Endothelial cell of hepatic sinusoid (primary cell): ENCODE measurements at regions not wholly inside any gene's neighbourhood (a gene's known extent, or its start where the extent isn't known, plus 50 kb on each side); places are given as distances from the start of the nearest gene placed in this dataset.

Source experiments
- in situ Hi-C: cut with HindIII; loops from 2 replicates; pipeline ENCODE4 v1.10.0; 2017; ENCODE audit warnings: low sequenced_read_pairs

- in situ Hi-C loops: no loop called here
Observed at GRCh38 chr5:36355516-36355915, 53.8 kb upstream of the RANBP3L start.

GRCh38 chr5:36356915-36357314 is 55.2 kb upstream of the RANBP3L start:
- in situ Hi-C loops: no loop called here

GRCh38 chr5:36357391-36357975 is 55.8 kb upstream of the RANBP3L start:
- in situ Hi-C loops: no loop called here

GRCh38 chr5:36359267-36359666 is 57.6 kb upstream of the RANBP3L start:
- in situ Hi-C loops: no loop called here

- in situ Hi-C loops: no loop called here
Observed at GRCh38 chr5:36360307-36360706, 58.6 kb upstream of the RANBP3L start.

- in situ Hi-C loops: no loop called here
Observed at GRCh38 chr5:36363101-36363500, 61.4 kb upstream of the RANBP3L start.

GRCh38 chr5:36363744-36364143 is 62.0 kb upstream of the RANBP3L start:
- in situ Hi-C loops: no loop called here

- in situ Hi-C loops: no loop called here
Observed at GRCh38 chr5:36364473-36364872, 62.8 kb upstream of the RANBP3L start.

GRCh38 chr5:36365896-36366295 is 64.2 kb upstream of the RANBP3L start:
- in situ Hi-C loops: no loop called here

- in situ Hi-C loops: no loop called here
Observed at GRCh38 chr5:36366883-36367282, 65.2 kb upstream of the RANBP3L start.

- in situ Hi-C loops: no loop called here
Observed at GRCh38 chr5:36367524-36367923, 65.8 kb upstream of the RANBP3L start.

- in situ Hi-C loops: no loop called here
Observed at GRCh38 chr5:36369219-36369690, 67.6 kb upstream of the RANBP3L start.

- in situ Hi-C loops: no loop called here
Observed at GRCh38 chr5:36370073-36370472, 68.4 kb upstream of the RANBP3L start.

GRCh38 chr5:36371366-36371765 is 69.7 kb upstream of the RANBP3L start:
- in situ Hi-C loops: no loop called here

- in situ Hi-C loops: no loop called here
Observed at GRCh38 chr5:36373527-36374086, 71.9 kb upstream of the RANBP3L start.

GRCh38 chr5:36374266-36374862 is 72.7 kb upstream of the RANBP3L start:
- in situ Hi-C loops: no loop called here

GRCh38 chr5:36377192-36377591 is 75.5 kb upstream of the RANBP3L start:
- in situ Hi-C loops: no loop called here

GRCh38 chr5:36378551-36378950 is 76.8 kb upstream of the RANBP3L start:
- in situ Hi-C loops: no loop called here

- in situ Hi-C loops: no loop called here
Observed at GRCh38 chr5:36382890-36383289, 81.2 kb upstream of the RANBP3L start.

GRCh38 chr5:36383942-36384341 is 82.2 kb upstream of the RANBP3L start:
- in situ Hi-C loops: no loop called here

- in situ Hi-C loops: loop anchor here (5.0 kb wide), 1 partner anchor 98 kb away; no protein-coding TSS in a partner anchor
Observed at GRCh38 chr5:36384845-36385244, 83.1 kb upstream of the RANBP3L start.

- in situ Hi-C loops: loop anchor here (5.0 kb wide), 1 partner anchor 98 kb away; no protein-coding TSS in a partner anchor
Observed at GRCh38 chr5:36385495-36385894, 83.8 kb upstream of the RANBP3L start.
